DMS79 treated with DMSO at 0.1 percent for 48 hours (cell line): ENCODE measurements at regions not wholly inside any gene's neighbourhood (a gene's known extent, or its start where the extent isn't known, plus 50 kb on each side); places are given as distances from the start of the nearest gene placed in this dataset.

Experiments used
- DNase-seq: peaks from one replicate; lab custom pipeline; 2025; lab: John Stamatoyannopoulos, UW

GRCh38 chr17:65365169-65365568 lies 196.3 kb downstream of the AXIN2 start:
- DNase-seq, result no peak

GRCh38 chr17:65364438-65364837 lies 197.0 kb downstream of the AXIN2 start:
- no peak for DNase-seq

GRCh38 chr17:65362826-65363225 lies 198.6 kb downstream of the AXIN2 start:
- DNase-seq, result no peak

GRCh38 chr17:65360961-65361552 lies 200.4 kb downstream of the AXIN2 start:
- DNase-seq, result no peak

- DNase-seq, result no peak
Measured at GRCh38 chr17:65359016-65359415, 202.4 kb downstream of the AXIN2 start.

GRCh38 chr17:65356536-65356935 lies 204.9 kb downstream of the AXIN2 start:
- DNase-seq, result no peak

- DNase-seq, result no peak
Measured at GRCh38 chr17:65355246-65355645, 206.2 kb downstream of the AXIN2 start.

GRCh38 chr17:65349916-65350315 lies 211.5 kb downstream of the AXIN2 start:
- no peak for DNase-seq

GRCh38 chr17:65346166-65346565 lies 209.0 kb downstream of the RGS9 start:
- DNase-seq, result no peak

GRCh38 chr17:65345261-65346005 lies 208.3 kb downstream of the RGS9 start:
- no peak for DNase-seq

- DNase-seq, result no peak
Measured at GRCh38 chr17:65340401-65340800, 203.2 kb downstream of the RGS9 start.

- no peak for DNase-seq
Measured at GRCh38 chr17:65334406-65334805, 197.2 kb downstream of the RGS9 start.

- DNase-seq, result no peak
Measured at GRCh38 chr17:65332779-65333178, 195.6 kb downstream of the RGS9 start.

- no peak for DNase-seq
Measured at GRCh38 chr17:65332375-65332774, 195.2 kb downstream of the RGS9 start.

GRCh38 chr17:65328567-65328966 lies 191.4 kb downstream of the RGS9 start:
- no peak for DNase-seq

GRCh38 chr17:65324611-65325342 lies 187.6 kb downstream of the RGS9 start:
- no peak for DNase-seq

- DNase-seq, result no peak
Measured at GRCh38 chr17:65323049-65323448, 185.9 kb downstream of the RGS9 start.

GRCh38 chr17:65320820-65321219 lies 183.7 kb downstream of the RGS9 start:
- no peak for DNase-seq

- DNase-seq, result no peak
Measured at GRCh38 chr17:65314212-65314611, 177.0 kb downstream of the RGS9 start.

GRCh38 chr17:65312718-65313377 lies 175.7 kb downstream of the RGS9 start:
- DNase-seq, result no peak

GRCh38 chr17:65311261-65311660 lies 174.1 kb downstream of the RGS9 start:
- no peak for DNase-seq

- DNase-seq, result no peak
Measured at GRCh38 chr17:65307961-65308316, 170.8 kb downstream of the RGS9 start.
